ENCODE measurements at regions not wholly inside any gene's neighbourhood (a gene's known extent, or its start where the extent isn't known, plus 50 kb on each side); places are given as distances from the start of the nearest gene placed in this dataset.

GRCh38 chr11:15841931-15842740 is 514.2 kb downstream of the SOX6 start:
- POLR2A ChIA-PET (ENCODE audit: unreplicated experiment), result no interaction called here
- intact Hi-C loops (cut with micrococcal nuclease), result no loop called here

GRCh38 chr11:15843309-15843872 is 513.0 kb downstream of the SOX6 start:
- ChIA-PET POLR2A (ENCODE audit: unreplicated experiment) (no interaction called here), CTCF (no interaction called here)
- Histone ChIP-seq H3K9me3 (ENCODE audit: low read length) (no peaks in the 10 kb centered on the region), H3K4me2 (ENCODE audit: low read length) (no peak overlapping the region), H3K4me3 (ENCODE audit: low read length) (no peak overlapping the region), H4K20me1 (ENCODE audit: low read length) (no peaks in the 10 kb centered on the region), H2AFZ (ENCODE audit: low read length) (no peak overlapping the region), H3K27me3 (ENCODE audit: low read length) (no peaks in the 10 kb centered on the region), H3K4me1 (ENCODE audit: insufficient read depth, low read length) (no peaks in the 10 kb centered on the region), H3K27ac (ENCODE audit: low read length) (no peak overlapping the region), H3K36me3 (ENCODE audit: low read depth, low read length) (no peaks in the 10 kb centered on the region), H3K79me2 (ENCODE audit: low read length) (no peaks in the 10 kb centered on the region), H3K9ac (ENCODE audit: low read length) (no peak overlapping the region), H3K9me2 (replicated peaks; ENCODE audit: low read length) (no peaks in the 10 kb centered on the region), H3F3A (ENCODE audit: low read length, unreplicated experiment) (no peaks in the 10 kb centered on the region)
- intact Hi-C loops (cut with micrococcal nuclease), result no loop called here
- TF ChIP-seq, protein P1, sequence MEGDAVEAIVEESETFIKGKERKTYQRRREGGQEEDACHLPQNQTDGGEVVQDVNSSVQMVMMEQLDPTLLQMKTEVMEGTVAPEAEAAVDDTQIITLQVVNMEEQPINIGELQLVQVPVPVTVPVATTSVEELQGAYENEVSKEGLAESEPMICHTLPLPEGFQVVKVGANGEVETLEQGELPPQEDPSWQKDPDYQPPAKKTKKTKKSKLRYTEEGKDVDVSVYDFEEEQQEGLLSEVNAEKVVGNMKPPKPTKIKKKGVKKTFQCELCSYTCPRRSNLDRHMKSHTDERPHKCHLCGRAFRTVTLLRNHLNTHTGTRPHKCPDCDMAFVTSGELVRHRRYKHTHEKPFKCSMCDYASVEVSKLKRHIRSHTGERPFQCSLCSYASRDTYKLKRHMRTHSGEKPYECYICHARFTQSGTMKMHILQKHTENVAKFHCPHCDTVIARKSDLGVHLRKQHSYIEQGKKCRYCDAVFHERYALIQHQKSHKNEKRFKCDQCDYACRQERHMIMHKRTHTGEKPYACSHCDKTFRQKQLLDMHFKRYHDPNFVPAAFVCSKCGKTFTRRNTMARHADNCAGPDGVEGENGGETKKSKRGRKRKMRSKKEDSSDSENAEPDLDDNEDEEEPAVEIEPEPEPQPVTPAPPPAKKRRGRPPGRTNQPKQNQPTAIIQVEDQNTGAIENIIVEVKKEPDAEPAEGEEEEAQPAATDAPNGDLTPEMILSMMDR (conservative IDR thresholded peaks at IDR 0.05; ENCODE audit: low read depth, low read length), result no peak
- TF ChIP-seq EZH2phosphoT487 (IDR thresholded peaks at IDR 0.05; ENCODE audit: borderline replicate concordance, low read length) (no peak), EZH2 (IDR thresholded peaks at IDR 0.05; ENCODE audit: low read length, unreplicated experiment) (no peak)
- no peak for ATAC-seq
- BruUV-seq (replicated peaks), result no TSS peak
- no peak for DNase-seq

More at GRCh38 chr11:15841931-15842740, 514.2 kb downstream of the SOX6 start:
- no peak overlapping the region for H2AFZ ChIP-seq (ENCODE audit: low read length)
- no peaks in the 10 kb centered on the region for H3K9me2 ChIP-seq (replicated peaks; ENCODE audit: low read length)
- no peaks in the 10 kb centered on the region for H3K27me3 ChIP-seq (ENCODE audit: low read length)
- H3K4me2 ChIP-seq (ENCODE audit: low read length), result no peak overlapping the region
- DNase-seq, result no peak
- no peaks in the 10 kb centered on the region for H3K4me1 ChIP-seq (ENCODE audit: insufficient read depth, low read length)
- no TSS peak for BruUV-seq (replicated peaks)
- no peaks in the 10 kb centered on the region for H4K20me1 ChIP-seq (ENCODE audit: low read length)
- CTCF ChIA-PET, result no interaction called here
- TF ChIP-seq, protein P1 (conservative IDR thresholded peaks at IDR 0.05; ENCODE audit: low read depth, low read length), result no peak
- TF ChIP-seq EZH2phosphoT487 (IDR thresholded peaks at IDR 0.05; ENCODE audit: borderline replicate concordance, low read length) (no peak), EZH2 (IDR thresholded peaks at IDR 0.05; ENCODE audit: low read length, unreplicated experiment) (no peak)
- H3K9me3 ChIP-seq (ENCODE audit: low read length), result no peaks in the 10 kb centered on the region
- no peak overlapping the region for H3K27ac ChIP-seq (ENCODE audit: low read length)
- ATAC-seq, result no peak
- no peak overlapping the region for H3K4me3 ChIP-seq (ENCODE audit: low read length)
- H3K36me3 ChIP-seq (ENCODE audit: low read depth, low read length), result no peaks in the 10 kb centered on the region
- no peaks in the 10 kb centered on the region for H3K79me2 ChIP-seq (ENCODE audit: low read length)
- H3K9ac ChIP-seq (ENCODE audit: low read length), result no peak overlapping the region
- no peaks in the 10 kb centered on the region for H3F3A ChIP-seq (ENCODE audit: low read length, unreplicated experiment)

DNA sequence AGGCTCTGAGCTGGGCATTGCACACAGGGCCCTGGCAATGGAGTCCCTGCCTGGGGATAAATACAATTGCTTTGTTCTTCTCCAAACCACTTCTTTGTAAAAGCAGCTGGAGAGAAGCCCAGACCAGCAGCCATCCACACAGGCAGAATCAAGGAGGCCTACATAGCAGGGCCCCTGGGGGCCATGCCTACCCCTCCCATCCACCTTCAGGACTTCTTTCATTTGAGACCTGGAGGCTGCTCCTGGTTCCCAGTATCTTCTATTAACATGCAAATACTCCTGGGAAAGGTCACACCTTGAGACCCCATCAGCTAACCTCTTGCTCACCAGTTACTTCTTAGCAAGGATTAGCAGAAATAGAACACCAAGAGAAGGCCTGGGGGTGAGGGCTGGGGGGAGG is 511.1 kb downstream of the SOX6 start:
- Histone ChIP-seq H3K4me2 (ENCODE audit: low read length) (no peak overlapping the region), H4K20me1 (ENCODE audit: low read length) (no peaks in the 10 kb centered on the region), H3K9ac (ENCODE audit: low read length) (no peak overlapping the region), H3K9me2 (replicated peaks; ENCODE audit: low read length) (no peaks in the 10 kb centered on the region), H3K36me3 (ENCODE audit: low read depth, low read length) (no peaks in the 10 kb centered on the region), H3K9me3 (ENCODE audit: low read length) (no peaks in the 10 kb centered on the region), H3F3A (ENCODE audit: low read length, unreplicated experiment) (no peaks in the 10 kb centered on the region), H3K79me2 (ENCODE audit: low read length) (no peaks in the 10 kb centered on the region), H3K27me3 (ENCODE audit: low read length) (no peaks in the 10 kb centered on the region), H3K27ac (ENCODE audit: low read length) (no peak overlapping the region), H3K4me1 (ENCODE audit: insufficient read depth, low read length) (no peaks in the 10 kb centered on the region), H2AFZ (ENCODE audit: low read length) (no peak overlapping the region), H3K4me3 (ENCODE audit: low read length) (no peak overlapping the region)
- ChIA-PET CTCF (no interaction called here), POLR2A (ENCODE audit: unreplicated experiment) (no interaction called here)
- no peak for TF ChIP-seq EZH2phosphoT487 (IDR thresholded peaks at IDR 0.05; ENCODE audit: borderline replicate concordance, low read length)
- TF ChIP-seq EZH2 (IDR thresholded peaks at IDR 0.05; ENCODE audit: low read length, unreplicated experiment), result no peak
- TF ChIP-seq, protein P1 (conservative IDR thresholded peaks at IDR 0.05; ENCODE audit: low read depth, low read length), result no peak
- DNase-seq, result no peak
- intact Hi-C loops (cut with micrococcal nuclease), result no loop called here
- no TSS peak for BruUV-seq (replicated peaks)
- ATAC-seq, result no peak
